Endothelial cell of umbilical vein (primary cell): ENCODE measurements at regions not wholly inside any gene's neighbourhood (a gene's known extent, or its start where the extent isn't known, plus 50 kb on each side); places are given as distances from the start of the nearest gene placed in this dataset.

Experiments
- BruUV-seq: library from RNA; stranded (reverse); fragments of 400-500 nt; replicated peaks from 2 replicates; lab custom pipeline; 2021; lab: Mats Ljungman, UMichigan
- CTCF ChIA-PET: fragments of 300-600, 350-600 bp; sonication (Branson Sonifier 250); formaldehyde crosslinking; loops from one replicate; lab custom pipeline; 2021; ENCODE audit warnings: antibody characterized with exemption, inconsistent platforms; lab: Charles Lee
- POLR2A ChIA-PET: fragments of 300-600, 350-600 bp; sonication (Branson Sonifier 250); formaldehyde crosslinking; loops from one replicate; lab custom pipeline; 2021; ENCODE audit warnings: antibody characterized with exemption, inconsistent platforms; lab: Charles Lee
- DNase-seq: peaks from one replicate; pipeline ENCODE4 v3.0.0-alpha.2; 2011; ENCODE audit warnings: low read depth, low spot score
- FAIRE-seq: peaks from 2 replicates; lab custom pipeline; 2011; peaks lifted over from hg19 to GRCh38; lab: Jason Lieb, UNC
- H2AFZ ChIP-seq: 2 replicates; pipeline ENCODE4 v1.6.0; 2012; ENCODE audit warnings: low read depth, low read length, control low read depth, inconsistent platforms
- H3K27ac ChIP-seq: 2 replicates; pipeline ENCODE4 v1.5.1; 2011; ENCODE audit warnings: low read depth, mild to moderate bottlenecking, control low read depth, low read length, moderate library complexity; ENCODE audit not compliant: insufficient read depth
- H3K27me3 ChIP-seq, 2 experiments: 2 replicates each; pipeline versions ENCODE4 v1.6.0 to v1.6.1; 2011; ENCODE audit warnings: low read length in 2 of 2, mixed read lengths in 1 of 2; ENCODE audit not compliant: control insufficient read depth in 2 of 2, insufficient read depth in 2 of 2
- H3K36me3 ChIP-seq, 2 experiments: 2 replicates in 1 of 2; 3 replicates in 1 of 2; pipeline ENCODE4 v1.5.1; 2011; ENCODE audit warnings: low read length in 2 of 2, mild to moderate bottlenecking in 1 of 2, moderate library complexity in 1 of 2; ENCODE audit not compliant: control insufficient read depth in 2 of 2, insufficient read depth in 2 of 2; ENCODE audit errors: extremely low read depth in 1 of 2
- H3K4me1 ChIP-seq: 3 replicates; pipeline ENCODE4 v1.5.1; 2011; ENCODE audit warnings: mild to moderate bottlenecking, low read length; ENCODE audit not compliant: control insufficient read depth, insufficient read depth; ENCODE audit errors: extremely low read depth
- H3K4me2 ChIP-seq: 2 replicates; pipeline ENCODE4 v1.6.1; 2011; ENCODE audit warnings: low read length, control low read depth, mixed read lengths; ENCODE audit not compliant: insufficient read depth
- H3K4me3 ChIP-seq, 3 experiments: fragments of 200-600 bp in 1 of 3; sonication (generic), shearing (Covaris generic) in 1 of 3; replicated peaks in 1 of 3; 2 replicates each; pipeline ENCODE4 v1.5.1; 2011 to 2016; ENCODE audit warnings: control low read depth in 3 of 3, low read length in 3 of 3, mild to moderate bottlenecking in 2 of 3, inconsistent platforms in 1 of 3, low read depth in 1 of 3, moderate library complexity in 1 of 3; ENCODE audit not compliant: insufficient read depth in 1 of 3
- H3K79me2 ChIP-seq: 2 replicates; pipeline ENCODE4 v1.6.0; 2012; ENCODE audit warnings: low read length, inconsistent platforms; ENCODE audit not compliant: control insufficient read depth, insufficient read depth
- H3K9ac ChIP-seq: replicated peaks from 2 replicates; pipeline ENCODE3; 2011; ENCODE audit warnings: low read length, control low read depth; ENCODE audit not compliant: insufficient read depth; ENCODE audit errors: extremely low read depth
- H3K9me1 ChIP-seq: replicated peaks from 3 replicates; pipeline ENCODE4 v1.6.0; 2011; ENCODE audit warnings: mild to moderate bottlenecking, low read length; ENCODE audit not compliant: control insufficient read depth, insufficient read depth; ENCODE audit errors: extremely low read depth
- H3K9me3 ChIP-seq: replicated peaks from 2 replicates; pipeline ENCODE4 v1.5.1; 2012; ENCODE audit warnings: low read length, inconsistent platforms; ENCODE audit not compliant: control insufficient read depth, insufficient read depth
- H4K20me1 ChIP-seq: replicated peaks from 2 replicates; pipeline ENCODE3; 2011; ENCODE audit warnings: mild to moderate bottlenecking, low read length; ENCODE audit not compliant: control insufficient read depth, insufficient read depth; ENCODE audit errors: extremely low read depth
- CTCF ChIP-seq, 2 donors: IDR thresholded peaks; 1 replicate in 1 of 2; 2 replicates in 1 of 2; pipeline ENCODE4 v1.5.1; 2011; ENCODE audit warnings: low read length in 2 of 2, mild to moderate bottlenecking in 2 of 2, moderate library complexity in 2 of 2, control low read depth in 1 of 2, inconsistent platforms in 1 of 2, low read depth in 1 of 2; ENCODE audit not compliant: insufficient read depth in 1 of 2; ENCODE audit errors: extremely low read depth in 1 of 2
- EZH2 ChIP-seq: IDR thresholded peaks from 2 replicates; pipeline ENCODE4 v1.6.1; 2012; ENCODE audit warnings: borderline replicate concordance, low read depth, mild to moderate bottlenecking, moderate library complexity, low read length, inconsistent platforms; ENCODE audit not compliant: severe bottlenecking
- FOS ChIP-seq: IDR thresholded peaks from 2 replicates; pipeline ENCODE4 v1.6.1; 2011; ENCODE audit warnings: mild to moderate bottlenecking, low read length, moderate library complexity, borderline replicate concordance; ENCODE audit not compliant: insufficient read depth
- GATA2 ChIP-seq: IDR thresholded peaks from 2 replicates; pipeline ENCODE4 v1.7.0; 2011; ENCODE audit warnings: low read depth, mild to moderate bottlenecking, moderate library complexity, mixed read lengths, low read length; ENCODE audit not compliant: insufficient read length, insufficient read depth
- JUN ChIP-seq: IDR thresholded peaks from 2 replicates; pipeline ENCODE4 v1.6.1; 2011; ENCODE audit warnings: borderline replicate concordance, low read depth; ENCODE audit not compliant: insufficient read length, insufficient read depth
- MAX ChIP-seq: IDR thresholded peaks from 2 replicates; pipeline ENCODE4 v1.6.1; 2011; ENCODE audit not compliant: insufficient read depth, insufficient read length
- MYC ChIP-seq: IDR thresholded peaks from one replicate; pipeline ENCODE4 v1.6.1; 2011; ENCODE audit warnings: mild to moderate bottlenecking, low read depth, low read length
- POLR2A ChIP-seq: IDR thresholded peaks from 2 replicates; pipeline ENCODE4 v1.6.1; 2012; ENCODE audit warnings: low read depth, mild to moderate bottlenecking, control low read depth, low read length
- POLR2AphosphoS5 ChIP-seq: IDR thresholded peaks from 2 replicates; pipeline ENCODE4 v1.6.1; 2012; ENCODE audit warnings: low read depth, mild to moderate bottlenecking, control low read depth, low read length, moderate library complexity; ENCODE audit not compliant: insufficient read depth
- dilution Hi-C: fragments of 300-500 bp; cut with MboI; formaldehyde crosslinking; loops from one replicate; pipeline ENCODE4 v1.15.0; 2019; ENCODE audit warnings: low sequenced_read_pairs; ENCODE audit not compliant: extremely low pct_ligation_motif_present
- intact Hi-C: fragments of 100-400 bp; cut with micrococcal nuclease; formaldehyde crosslinking; loops from one replicate; pipeline ENCODE4 v1.10.0; 2022

- Histone ChIP-seq H3K9me3 (no peaks in the 10 kb centered on the region), H3K4me2 (no peak overlapping the region), H3K4me3 (no peak overlapping the region), H3K27me3 (peaks cover 0 to 4% of the 10 kb centered on the region in 2 experiments), H3K36me3 (no peaks in the 10 kb centered on the region), H3K4me1 (no peaks in the 10 kb centered on the region), H3K9ac (no peak overlapping the region), H3K9me1 (no peaks in the 10 kb centered on the region), H2AFZ (no peak overlapping the region), H3K27ac (no peak overlapping the region), H4K20me1 (no peaks in the 10 kb centered on the region), H3K79me2 (no peaks in the 10 kb centered on the region)
- no peak for FAIRE-seq
- no peak for DNase-seq
- no TSS peak for BruUV-seq
- dilution Hi-C loops (no loop called here), intact Hi-C loops (no loop called here)
- ChIA-PET POLR2A (no interaction called here), CTCF (no interaction called here)
- TF ChIP-seq MYC (no peak), POLR2A (no peak), EZH2 (no peak), MAX (no peak), CTCF (IDR thresholded peaks at IDR 0.05; ENCODE audit: extremely low read depth in 1 of 2, insufficient read depth in 1 of 2, low read depth in 1 of 2, low read length in 2 of 2) (no peak), FOS (no peak), JUN (no peak), GATA2 (no peak), POLR2AphosphoS5 (no peak)
Observed at GRCh38 chr3:193894121-193894863, 241.7 kb upstream of the HES1 start.
